Amniotic stem cell (primary cell): ENCODE measurements at regions not wholly inside any gene's neighbourhood (a gene's known extent, or its start where the extent isn't known, plus 50 kb on each side); places are given as distances from the start of the nearest gene placed in this dataset.
"Not testable (repeated sequence)": the region's sequence is repeated elsewhere in the genome, so short reads cannot be mapped to it uniquely, and the experiment has no call there.

Source experiments
- DNase-seq: peaks from one replicate; lab custom pipeline; 2025; lab: John Stamatoyannopoulos, UW

- no peak for DNase-seq
Measured at GRCh38 chr1:147062956-147063355, 109.3 kb downstream of the PRKAB2 start.

DNA sequence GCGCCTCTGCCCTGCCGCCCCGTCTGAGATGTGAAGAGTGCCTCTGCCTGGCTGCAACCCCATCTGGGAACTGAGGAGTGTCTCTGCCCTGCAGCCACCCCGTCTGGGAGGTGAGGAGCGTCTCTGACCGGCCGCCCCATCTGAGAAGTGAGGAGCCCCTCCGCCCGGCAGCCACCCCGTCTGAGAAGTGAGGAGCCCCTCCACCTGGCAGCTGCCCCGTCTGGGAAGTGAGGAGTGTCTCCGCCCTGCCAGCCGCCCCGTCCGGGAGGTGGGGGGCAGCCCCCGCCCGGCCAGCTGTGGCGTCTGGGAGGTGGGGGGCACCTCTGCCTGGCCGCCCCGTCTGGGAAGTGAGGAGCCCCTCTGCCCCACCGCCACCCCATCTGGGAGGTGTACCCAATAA is 110.4 kb downstream of the PRKAB2 start:
- DNase-seq, result not testable (repeated sequence)

GRCh38 chr1:147053269-147053668 is 115.1 kb downstream of the NBPF12 start:
- DNase-seq, result no peak

DNA sequence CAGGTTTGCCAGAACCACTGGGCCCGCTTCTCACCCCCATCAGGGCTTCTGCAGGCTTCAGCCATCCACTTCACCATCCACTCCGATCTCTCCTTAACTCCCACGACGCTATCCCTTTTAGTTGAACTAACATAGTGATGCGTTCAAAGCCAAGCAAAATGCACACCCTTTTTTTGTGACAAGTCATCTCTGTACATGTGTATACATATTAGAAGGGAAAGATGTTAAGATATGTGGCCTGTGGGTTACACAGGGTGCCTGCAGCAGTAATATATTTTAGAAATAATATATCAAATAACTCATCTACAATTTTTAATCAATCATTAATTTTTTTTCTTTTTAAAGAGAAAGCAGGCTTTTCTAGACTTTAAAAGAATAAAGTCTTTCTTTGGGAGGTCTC is 114.6 kb downstream of the NBPF12 start:
- no peak for DNase-seq

GRCh38 chr1:147052143-147052542 is 114.0 kb downstream of the NBPF12 start:
- DNase-seq, result no peak

DNA sequence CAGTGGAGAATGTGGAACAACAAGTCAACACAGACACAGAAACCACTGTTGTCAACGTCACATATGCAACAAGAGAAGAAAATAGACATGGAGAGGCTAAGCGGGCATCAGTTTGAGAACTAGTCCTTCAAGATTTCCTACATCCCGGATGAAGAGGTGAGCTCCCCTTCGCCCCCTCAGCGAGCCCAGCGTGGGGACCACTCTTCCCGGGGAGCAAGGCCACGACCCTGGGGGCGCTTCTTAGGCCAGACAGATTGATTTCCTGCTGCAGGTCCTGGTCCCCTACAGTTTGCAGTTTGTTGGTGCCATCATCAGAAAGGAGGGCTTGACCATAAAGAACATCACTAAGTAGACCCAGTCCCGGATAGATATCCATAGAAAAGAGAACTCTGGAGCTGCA is 113.0 kb downstream of the NBPF12 start:
- no peak for DNase-seq

GRCh38 chr1:147050654-147051053 is 112.5 kb downstream of the NBPF12 start:
- DNase-seq, result no peak

GRCh38 chr1:147046863-147047394 is 108.8 kb downstream of the NBPF12 start:
- DNase-seq, result not testable (repeated sequence)

- DNase-seq, result no peak
Measured at GRCh38 chr1:147046189-147046862, 108.2 kb downstream of the NBPF12 start.
